Activated T-cell treated with anti-CD3 and anti-CD28 coated beads for 4 hours (primary cell): ENCODE measurements at regions not wholly inside any gene's neighbourhood (a gene's known extent, or its start where the extent isn't known, plus 50 kb on each side); places are given as distances from the start of the nearest gene placed in this dataset.

ENCODE experiments used
- DNase-seq: peaks from one replicate; pipeline ENCODE4 v3.0.0-alpha.2; 2020

- no peak for DNase-seq
Measured at GRCh38 chr11:128407962-128408361, 179.4 kb downstream of the ETS1 start.

GRCh38 chr11:128405714-128406662 is 181.4 kb downstream of the ETS1 start:
- DNase-seq: no peak

GRCh38 chr11:128405112-128405511 is 182.2 kb downstream of the ETS1 start:
- DNase-seq: no peak

- no peak for DNase-seq
Measured at GRCh38 chr11:128404437-128404836, 182.9 kb downstream of the ETS1 start.

- DNase-seq: no peak
Measured at GRCh38 chr11:128400382-128401203, 186.8 kb downstream of the ETS1 start.

- DNase-seq: no peak
Measured at GRCh38 chr11:128399251-128400121, 187.9 kb downstream of the ETS1 start.

- DNase-seq: no peak
Measured at GRCh38 chr11:128398517-128399250, 188.7 kb downstream of the ETS1 start.

GRCh38 chr11:128397362-128397761 is 190.0 kb downstream of the ETS1 start:
- no peak for DNase-seq

- no peak for DNase-seq
Measured at GRCh38 chr11:128394431-128395089, 192.8 kb downstream of the ETS1 start.

GRCh38 chr11:128392259-128392658 is 195.1 kb downstream of the ETS1 start:
- DNase-seq: no peak

- no peak for DNase-seq
Measured at GRCh38 chr11:128391811-128392210, 195.5 kb downstream of the ETS1 start.

- DNase-seq: no peak
Measured at GRCh38 chr11:128390246-128390645, 197.1 kb downstream of the ETS1 start.

GRCh38 chr11:128389461-128389976 is 197.8 kb downstream of the ETS1 start:
- no peak for DNase-seq

- no peak for DNase-seq
Measured at GRCh38 chr11:128388206-128388815, 199.0 kb downstream of the ETS1 start.

- DNase-seq: no peak
Measured at GRCh38 chr11:128379587-128380580, 207.5 kb downstream of the ETS1 start.

GRCh38 chr11:128375961-128376360 is 211.4 kb downstream of the ETS1 start:
- no peak for DNase-seq

GRCh38 chr11:128374026-128374425 is 213.3 kb downstream of the ETS1 start:
- no peak for DNase-seq

- no peak for DNase-seq
Measured at GRCh38 chr11:128372977-128373376, 214.4 kb downstream of the ETS1 start.

- no peak for DNase-seq
Measured at GRCh38 chr11:128367573-128367972, 219.8 kb downstream of the ETS1 start.

GRCh38 chr11:128365044-128365443 is 222.3 kb downstream of the ETS1 start:
- no peak for DNase-seq
